ENCODE measurements at regions not wholly inside any gene's neighbourhood (a gene's known extent, or its start where the extent isn't known, plus 50 kb on each side); places are given as distances from the start of the nearest gene placed in this dataset.

DNA sequence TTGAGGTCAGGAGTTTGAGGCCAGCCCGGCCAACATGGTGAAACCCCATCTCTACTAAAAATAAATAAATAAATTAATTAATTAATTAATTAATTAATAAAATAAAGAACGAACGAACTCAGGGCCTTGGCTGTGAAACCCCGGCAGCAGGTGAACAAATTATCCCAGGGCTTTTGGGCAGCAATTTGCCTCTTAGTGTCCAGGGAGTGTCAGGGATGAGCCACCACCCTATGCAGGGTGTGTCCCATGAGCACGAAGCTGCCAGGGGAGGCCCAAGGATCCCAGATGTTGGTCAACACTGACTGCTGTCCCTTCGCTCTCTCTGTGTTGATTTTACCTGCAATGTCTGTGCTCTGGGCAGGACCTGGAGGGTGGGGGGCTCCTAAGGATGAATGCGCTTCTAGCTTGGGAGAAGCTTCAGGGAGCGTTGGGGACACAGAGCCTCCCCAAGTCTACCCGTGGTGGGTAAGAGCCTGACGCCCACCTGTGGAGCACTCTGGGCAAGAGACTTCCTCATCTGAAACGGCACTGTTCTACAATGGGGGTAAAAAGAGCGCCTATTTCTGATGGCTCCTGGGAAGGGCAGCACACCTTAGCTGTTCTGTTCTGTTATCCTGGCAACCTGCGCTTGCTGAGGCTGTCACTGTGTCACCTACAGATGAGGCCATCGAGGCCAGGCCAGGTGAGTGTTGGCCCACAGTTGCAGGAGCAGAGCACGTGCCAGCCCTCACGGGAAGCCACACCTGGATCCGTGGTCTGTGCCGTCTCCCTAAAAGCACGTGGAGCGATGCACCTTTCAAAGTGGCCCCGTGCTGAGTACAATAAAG, 125.5 kb upstream of the CDH4 start:
- TF ChIP-seq CTCF (IDR thresholded peaks at IDR 0.05) (no peak), POLR2A (IDR thresholded peaks at IDR 0.05) (no peak)

Measured in lower leg skin (tissue), 3 donors.